IMR-90 (cell line): ENCODE measurements at regions not wholly inside any gene's neighbourhood (a gene's known extent, or its start where the extent isn't known, plus 50 kb on each side); places are given as distances from the start of the nearest gene placed in this dataset.

Experiments
- CEBPB ChIP-seq: IDR thresholded peaks from 2 replicates; pipeline ENCODE4 v1.6.1; 2012; ENCODE audit warnings: low read depth, low read length, improper control_type of control experiment
- FOS ChIP-seq: fragments of 150-350 bp; IDR thresholded peaks from 2 replicates; pipeline ENCODE4 v1.6.1; 2016; ENCODE audit warnings: low read depth, low read length
- MAZ ChIP-seq: IDR thresholded peaks from 2 replicates; pipeline ENCODE4 v1.6.1; 2012; ENCODE audit warnings: low read depth, mild to moderate bottlenecking, low read length, improper control_type of control experiment, moderate library complexity, borderline replicate concordance
- MXI1 ChIP-seq: IDR thresholded peaks from 2 replicates; pipeline ENCODE4 v1.6.1; 2012; ENCODE audit warnings: low read depth, mild to moderate bottlenecking, low read length, moderate library complexity, borderline replicate concordance
- NFE2L2 ChIP-seq: fragments of 150-350 bp; IDR thresholded peaks from 2 replicates; pipeline ENCODE4 v1.6.1; 2016; ENCODE audit warnings: low read depth, mild to moderate bottlenecking, low read length
- POLR2A ChIP-seq: IDR thresholded peaks from 2 replicates; pipeline ENCODE4 v1.6.1; 2012; ENCODE audit warnings: mild to moderate bottlenecking, low read depth, low read length
- RAD21 ChIP-seq: IDR thresholded peaks from 2 replicates; pipeline ENCODE4 v1.6.1; 2012; ENCODE audit warnings: low read length, improper control_type of control experiment
- RFX5 ChIP-seq: IDR thresholded peaks from 2 replicates; pipeline ENCODE4 v1.8.0; 2012; ENCODE audit warnings: low read depth, mild to moderate bottlenecking, low read length, moderate library complexity
- TF ChIP-seq, protein P1 (sequence below): conservative IDR thresholded peaks from 2 replicates; pipeline ENCODE4 v1.5.1; 2012; ENCODE audit warnings: mild to moderate bottlenecking, low read depth, low read length, improper control_type of control experiment

GRCh38 chr2:239526038-239526437, 125.2 kb upstream of the HDAC4 start:
- TF ChIP-seq POLR2A (no peak), CEBPB (no peak), MXI1 (no peak), NFE2L2 (no peak), RAD21 (no peak), FOS (no peak), MAZ (no peak), RFX5 (no peak)
- TF ChIP-seq, protein P1, sequence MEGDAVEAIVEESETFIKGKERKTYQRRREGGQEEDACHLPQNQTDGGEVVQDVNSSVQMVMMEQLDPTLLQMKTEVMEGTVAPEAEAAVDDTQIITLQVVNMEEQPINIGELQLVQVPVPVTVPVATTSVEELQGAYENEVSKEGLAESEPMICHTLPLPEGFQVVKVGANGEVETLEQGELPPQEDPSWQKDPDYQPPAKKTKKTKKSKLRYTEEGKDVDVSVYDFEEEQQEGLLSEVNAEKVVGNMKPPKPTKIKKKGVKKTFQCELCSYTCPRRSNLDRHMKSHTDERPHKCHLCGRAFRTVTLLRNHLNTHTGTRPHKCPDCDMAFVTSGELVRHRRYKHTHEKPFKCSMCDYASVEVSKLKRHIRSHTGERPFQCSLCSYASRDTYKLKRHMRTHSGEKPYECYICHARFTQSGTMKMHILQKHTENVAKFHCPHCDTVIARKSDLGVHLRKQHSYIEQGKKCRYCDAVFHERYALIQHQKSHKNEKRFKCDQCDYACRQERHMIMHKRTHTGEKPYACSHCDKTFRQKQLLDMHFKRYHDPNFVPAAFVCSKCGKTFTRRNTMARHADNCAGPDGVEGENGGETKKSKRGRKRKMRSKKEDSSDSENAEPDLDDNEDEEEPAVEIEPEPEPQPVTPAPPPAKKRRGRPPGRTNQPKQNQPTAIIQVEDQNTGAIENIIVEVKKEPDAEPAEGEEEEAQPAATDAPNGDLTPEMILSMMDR = no peak
